Muscle layer of duodenum (tissue), 2 donors: ENCODE measurements at regions not wholly inside any gene's neighbourhood (a gene's known extent, or its start where the extent isn't known, plus 50 kb on each side); places are given as distances from the start of the nearest gene placed in this dataset.

Experiments
- H3K27ac ChIP-seq: one replicate; pipeline ENCODE4 v1.7.0; 2013; ENCODE audit warnings: mild to moderate bottlenecking, low read length
- H3K27me3 ChIP-seq: one replicate; pipeline ENCODE4 v1.7.0; 2013; ENCODE audit warnings: low read depth, mild to moderate bottlenecking, control low read depth, low read length
- H3K36me3 ChIP-seq, 2 donors: one replicate each; pipeline ENCODE4 v1.7.0; 2013; ENCODE audit warnings: low read length in 2 of 2, control low read depth in 1 of 2, mild to moderate bottlenecking in 1 of 2; ENCODE audit not compliant: insufficient read depth in 2 of 2, control insufficient read depth in 1 of 2
- H3K4me1 ChIP-seq, 2 donors: one replicate each; pipeline ENCODE4 v1.7.0; 2013; ENCODE audit warnings: low read length in 2 of 2, mild to moderate bottlenecking in 2 of 2, control low read depth in 1 of 2, moderate library complexity in 1 of 2; ENCODE audit not compliant: insufficient read depth in 2 of 2, control insufficient read depth in 1 of 2
- H3K4me3 ChIP-seq, 2 donors: one replicate each; pipeline ENCODE4 v1.7.0; 2013; ENCODE audit warnings: low read length in 2 of 2, low read depth in 1 of 2, mild to moderate bottlenecking in 1 of 2
- H3K9me3 ChIP-seq, 2 donors: one replicate each; pipeline ENCODE4 v1.7.0; 2013; ENCODE audit warnings: low read length in 2 of 2, control low read depth in 1 of 2, mild to moderate bottlenecking in 1 of 2; ENCODE audit not compliant: control insufficient read depth in 1 of 2
- donor health status: healthy.

DNA sequence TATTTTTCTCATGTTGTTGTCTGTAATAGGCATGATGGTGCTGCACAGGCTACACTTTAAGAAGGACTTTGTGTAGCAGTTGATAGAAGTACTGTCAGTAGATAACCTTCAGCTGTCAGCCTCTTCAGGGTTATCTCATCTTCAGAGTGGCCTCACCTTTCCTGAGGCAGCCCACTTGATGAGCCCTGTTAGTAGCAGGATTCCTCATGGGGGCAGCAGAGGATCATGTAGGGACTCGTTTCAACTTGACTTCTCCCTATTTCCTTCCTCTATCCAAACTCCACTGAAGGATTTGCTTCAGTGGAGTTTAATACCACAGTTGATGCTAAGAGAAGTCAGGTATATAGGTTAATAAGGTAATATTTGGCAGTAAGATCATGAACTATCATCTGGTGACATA, 530.3 kb upstream of the FSIP2 start:
- no peaks in the 10 kb centered on the region for H3K9me3 ChIP-seq

DNA sequence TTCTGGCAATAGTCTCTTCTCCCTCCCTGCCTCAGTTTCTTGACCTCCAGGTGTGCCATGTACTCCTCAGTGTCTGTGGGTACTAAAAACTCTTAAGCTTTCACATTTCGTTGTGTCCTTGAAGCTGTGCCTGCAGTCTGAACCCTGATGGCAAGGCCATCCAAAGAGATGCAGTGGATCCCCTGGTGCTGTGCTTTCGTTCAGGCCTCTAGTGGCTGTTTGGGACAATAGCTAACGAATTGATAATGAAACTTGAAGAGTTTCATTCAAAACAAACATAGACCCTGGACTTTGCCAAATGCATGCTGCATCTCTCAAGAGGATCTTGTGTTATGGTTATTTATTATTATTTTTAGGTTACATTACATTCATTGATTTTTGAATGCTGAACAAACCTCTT, 523.1 kb upstream of the FSIP2 start:
- H3K4me3 ChIP-seq: no peak overlapping the region
- H3K9me3 ChIP-seq: no peaks in the 10 kb centered on the region
- no peaks in the 10 kb centered on the region for H3K4me1 ChIP-seq
- no peaks in the 10 kb centered on the region for H3K36me3 ChIP-seq
- no peak overlapping the region for H3K27ac ChIP-seq
- H3K27me3 ChIP-seq: no peaks in the 10 kb centered on the region

More for the DNA sequence above, 530.3 kb upstream of the FSIP2 start:
- no peaks in the 10 kb centered on the region for H3K4me1 ChIP-seq
- H3K27me3 ChIP-seq: no peaks in the 10 kb centered on the region
- H3K36me3 ChIP-seq: no peaks in the 10 kb centered on the region
- H3K4me3 ChIP-seq: no peak overlapping the region
- H3K27ac ChIP-seq: no peak overlapping the region

DNA sequence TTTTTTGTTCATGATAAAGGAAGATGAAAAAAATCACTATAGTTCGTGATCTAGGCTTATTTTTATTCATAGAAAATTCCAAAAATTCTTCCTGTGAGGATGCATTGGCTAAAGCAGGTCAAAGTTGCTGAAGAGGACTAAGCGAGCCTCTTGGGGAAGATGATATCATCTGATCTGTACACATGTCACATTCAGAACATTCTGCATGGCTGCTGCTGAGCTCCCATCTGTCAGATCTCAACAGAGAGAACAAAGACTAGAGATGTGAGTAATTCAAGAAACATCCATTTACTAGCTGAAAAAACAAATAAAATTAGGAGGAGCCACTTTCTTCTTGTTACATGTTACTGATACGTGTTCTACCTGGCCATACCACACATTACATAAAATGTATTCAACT, 518.6 kb upstream of the FSIP2 start:
- H3K36me3 ChIP-seq: no peaks in the 10 kb centered on the region
- no peaks in the 10 kb centered on the region for H3K9me3 ChIP-seq
- H3K4me1 ChIP-seq: no peaks in the 10 kb centered on the region
- H3K27me3 ChIP-seq: no peaks in the 10 kb centered on the region
- no peak overlapping the region for H3K27ac ChIP-seq
- no peak overlapping the region for H3K4me3 ChIP-seq

DNA sequence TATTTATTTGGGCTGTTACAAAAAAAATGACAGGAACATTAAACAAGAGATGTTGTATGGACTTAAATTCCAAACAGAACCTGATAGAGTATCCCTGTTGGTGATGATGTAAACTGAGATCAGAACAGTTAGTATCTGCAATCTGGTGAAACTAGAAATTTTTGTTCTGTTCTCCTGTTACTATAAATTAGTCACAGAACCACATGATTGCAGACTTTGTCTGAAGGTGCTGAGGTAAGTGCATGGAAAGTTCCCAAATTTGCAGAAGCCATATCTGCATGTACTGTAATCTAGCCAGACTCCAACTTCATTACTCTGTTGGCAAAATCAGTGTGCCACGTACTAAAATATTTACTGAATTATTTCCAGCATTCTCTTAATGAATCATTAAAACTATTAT, 516.3 kb upstream of the FSIP2 start:
- Histone ChIP-seq H3K27me3 (no peaks in the 10 kb centered on the region), H3K36me3 (no peaks in the 10 kb centered on the region), H3K9me3 (no peaks in the 10 kb centered on the region), H3K4me3 (no peak overlapping the region), H3K27ac (no peak overlapping the region), H3K4me1 (no peaks in the 10 kb centered on the region)

DNA sequence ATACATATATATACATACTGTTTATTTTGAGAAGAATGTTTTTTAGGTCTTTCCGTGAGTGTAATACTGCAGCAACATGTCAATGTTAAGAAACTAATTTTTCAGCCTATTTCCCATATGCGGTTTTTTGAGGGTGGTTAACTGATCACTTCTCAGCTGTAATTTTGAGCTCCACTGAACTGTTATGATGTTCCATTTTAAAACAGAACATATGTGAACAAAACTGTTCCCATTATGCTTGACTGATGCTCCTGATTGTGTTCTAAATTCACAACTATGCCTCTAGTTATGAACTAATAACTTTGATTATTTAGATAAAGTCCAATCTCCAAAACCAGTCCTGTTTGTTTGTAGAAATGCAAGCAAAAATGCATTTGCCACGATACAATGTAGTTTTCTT, 511.2 kb upstream of the FSIP2 start:
- Histone ChIP-seq H3K4me1 (no peaks in the 10 kb centered on the region), H3K36me3 (no peaks in the 10 kb centered on the region), H3K4me3 (no peak overlapping the region), H3K27ac (no peak overlapping the region), H3K27me3 (no peaks in the 10 kb centered on the region), H3K9me3 (no peaks in the 10 kb centered on the region)

DNA sequence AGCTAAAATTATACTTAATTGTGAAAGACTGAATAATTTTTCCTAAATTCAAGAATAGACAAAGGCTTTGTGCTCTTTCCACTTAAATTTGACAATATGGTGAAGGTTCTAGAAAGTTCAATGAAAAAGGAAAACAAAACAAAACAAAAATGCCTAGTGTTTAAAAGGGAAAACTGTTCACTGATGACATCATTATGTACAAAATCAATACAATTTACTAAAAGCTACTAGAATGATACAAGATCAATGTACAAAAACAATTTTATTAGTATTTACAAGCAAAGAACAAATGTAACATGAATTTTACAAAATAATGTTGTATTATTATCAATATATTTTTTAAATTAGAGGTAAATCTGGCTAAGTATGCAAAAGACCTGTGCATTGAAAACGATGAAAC, 499.1 kb upstream of the FSIP2 start:
- Histone ChIP-seq H3K27me3 (no peaks in the 10 kb centered on the region), H3K27ac (no peak overlapping the region), H3K9me3 (peaks cover 0 to 7% of the 10 kb centered on the region in 2 donors), H3K4me1 (no peaks in the 10 kb centered on the region), H3K36me3 (no peaks in the 10 kb centered on the region), H3K4me3 (no peak overlapping the region)

DNA sequence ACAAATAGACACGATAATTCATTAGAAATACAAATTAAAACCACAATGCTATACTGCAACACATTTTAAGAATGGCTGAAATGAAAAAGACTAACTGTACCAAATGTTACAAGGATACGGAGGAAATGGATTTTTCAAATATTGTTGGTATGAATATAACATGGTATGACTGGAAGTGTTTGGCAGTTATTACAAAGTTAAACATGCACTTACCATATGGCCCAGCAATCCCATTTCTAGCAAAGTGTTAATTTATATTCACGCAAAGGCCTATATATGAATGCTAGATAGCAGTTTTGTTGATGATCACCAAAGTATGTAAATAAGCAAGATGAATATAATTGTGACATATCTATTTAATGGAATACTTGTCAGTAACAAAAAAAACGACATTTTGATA, 497.8 kb upstream of the FSIP2 start:
- Histone ChIP-seq H3K4me3 (no peak overlapping the region), H3K9me3 (peaks cover 0 to 4% of the 10 kb centered on the region in 2 donors), H3K27ac (no peak overlapping the region), H3K36me3 (no peaks in the 10 kb centered on the region), H3K4me1 (no peaks in the 10 kb centered on the region), H3K27me3 (no peaks in the 10 kb centered on the region)

DNA sequence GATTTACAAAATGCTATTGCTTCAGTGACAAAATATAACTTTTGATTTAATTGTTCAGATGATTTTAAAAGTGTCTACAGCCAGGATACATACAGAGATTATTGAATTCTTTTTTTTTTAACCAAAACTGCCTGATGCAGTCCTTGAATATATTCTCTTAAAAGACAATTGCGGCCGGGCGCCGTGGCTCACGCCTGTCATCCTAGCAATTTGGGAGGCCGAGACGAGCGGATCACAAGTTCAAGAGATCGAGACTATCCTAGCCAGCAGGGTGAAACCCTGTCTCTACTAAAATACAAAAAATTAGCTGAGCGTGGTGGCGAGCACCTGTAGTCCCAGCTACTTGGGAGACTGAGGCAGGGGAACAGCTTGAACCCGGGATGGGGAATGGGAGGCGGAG, 497.0 kb upstream of the FSIP2 start:
- H3K36me3 ChIP-seq: no peaks in the 10 kb centered on the region
- no peaks in the 10 kb centered on the region for H3K27me3 ChIP-seq
- H3K9me3 ChIP-seq: peaks cover 0 to 4% of the 10 kb centered on the region in 2 donors
- H3K4me3 ChIP-seq: no peak overlapping the region
- H3K4me1 ChIP-seq: no peaks in the 10 kb centered on the region
- H3K27ac ChIP-seq: no peak overlapping the region

DNA sequence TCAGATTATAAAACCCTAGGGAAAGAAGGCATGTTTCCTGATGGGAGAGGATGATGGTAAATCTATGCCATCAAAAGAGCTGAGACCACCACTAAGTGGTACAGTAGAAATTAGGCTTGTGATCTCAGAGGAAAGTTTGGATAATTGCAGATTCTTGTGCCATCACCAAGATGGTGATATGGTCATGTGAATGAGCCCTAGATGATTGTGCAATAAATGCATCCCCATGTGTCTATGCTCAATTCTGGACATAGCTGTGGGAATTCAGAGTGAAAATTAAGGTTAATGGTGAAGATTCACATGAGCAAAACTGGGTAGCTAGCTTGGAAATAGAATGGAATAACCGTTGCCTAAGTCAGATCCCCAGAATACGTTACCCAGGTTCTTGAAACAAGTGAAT, 496.1 kb upstream of the FSIP2 start:
- H3K36me3 ChIP-seq: no peaks in the 10 kb centered on the region
- H3K27me3 ChIP-seq: no peaks in the 10 kb centered on the region

DNA sequence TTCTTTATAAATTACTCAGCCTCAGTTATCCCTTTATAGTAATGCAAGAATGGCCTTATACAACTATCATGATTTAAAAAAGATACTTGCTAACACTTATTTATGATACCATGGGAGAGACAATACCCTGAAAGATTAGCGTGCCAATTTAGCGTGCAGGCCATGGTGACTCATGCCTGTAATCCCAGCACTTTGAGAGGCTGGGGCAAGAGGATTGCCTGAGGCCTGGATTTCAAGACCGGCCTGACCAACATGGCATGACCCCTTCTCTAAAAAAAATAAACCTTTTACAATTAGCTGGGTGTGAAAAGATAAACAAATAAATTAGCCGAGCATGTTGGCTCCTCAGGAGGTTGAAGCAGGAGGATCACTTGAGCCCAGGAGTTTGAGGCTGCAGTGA, 493.4 kb upstream of the FSIP2 start:
- Histone ChIP-seq H3K4me1 (no peaks in the 10 kb centered on the region), H3K36me3 (no peaks in the 10 kb centered on the region)

More for the DNA sequence above, 496.1 kb upstream of the FSIP2 start:
- Histone ChIP-seq H3K4me3 (no peak overlapping the region), H3K9me3 (no peaks in the 10 kb centered on the region), H3K4me1 (no peaks in the 10 kb centered on the region), H3K27ac (no peak overlapping the region)

DNA sequence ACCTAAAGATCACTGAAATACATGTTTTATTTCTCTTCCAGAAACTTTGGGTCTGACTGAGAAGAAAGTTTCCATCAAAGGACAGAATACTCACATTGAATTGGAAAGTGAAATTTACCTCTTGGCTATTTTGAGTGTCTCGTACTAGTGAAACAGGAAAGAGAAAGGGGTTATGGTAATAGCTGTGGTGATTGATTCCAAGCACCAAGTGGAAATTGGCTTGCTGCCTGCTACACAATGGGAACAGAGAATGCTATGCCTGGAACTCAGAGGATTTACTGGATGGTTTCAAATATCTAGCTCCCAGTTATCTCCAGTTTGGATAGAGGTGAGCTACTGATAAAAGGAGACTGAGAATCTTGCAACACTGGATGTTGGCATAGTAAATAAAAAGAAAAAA, 492.8 kb upstream of the FSIP2 start:
- Histone ChIP-seq H3K27ac (no peak overlapping the region), H3K9me3 (no peaks in the 10 kb centered on the region), H3K36me3 (no peaks in the 10 kb centered on the region), H3K4me3 (no peak overlapping the region), H3K4me1 (no peaks in the 10 kb centered on the region), H3K27me3 (no peaks in the 10 kb centered on the region)

More for the DNA sequence above, 493.4 kb upstream of the FSIP2 start:
- Histone ChIP-seq H3K27me3 (no peaks in the 10 kb centered on the region), H3K4me3 (no peak overlapping the region), H3K9me3 (no peaks in the 10 kb centered on the region), H3K27ac (no peak overlapping the region)

DNA sequence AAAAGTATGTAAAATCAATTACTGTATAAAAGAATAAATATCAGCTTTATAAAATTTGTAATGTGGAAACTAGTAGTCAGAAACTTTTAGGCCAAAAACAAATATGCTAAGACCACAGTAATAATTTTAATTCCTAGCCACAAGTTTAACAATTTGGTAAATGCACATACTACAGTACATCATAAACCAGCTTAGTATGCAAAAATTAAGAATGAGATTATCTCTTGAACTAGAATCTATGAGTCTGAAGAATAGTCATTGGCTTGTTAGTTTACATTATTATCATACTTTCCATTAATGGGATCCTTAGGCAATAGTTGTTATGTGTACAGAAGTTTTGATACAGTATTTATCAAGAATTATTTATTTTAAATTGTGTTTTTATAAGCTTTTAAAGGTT, 491.9 kb upstream of the FSIP2 start:
- H3K36me3 ChIP-seq: no peaks in the 10 kb centered on the region

More for the DNA sequence above, 491.9 kb upstream of the FSIP2 start:
- Histone ChIP-seq H3K27me3 (no peaks in the 10 kb centered on the region), H3K27ac (no peak overlapping the region), H3K9me3 (no peaks in the 10 kb centered on the region), H3K4me3 (no peak overlapping the region), H3K4me1 (no peaks in the 10 kb centered on the region)
